ENCODE measurements at regions not wholly inside any gene's neighbourhood (a gene's known extent, or its start where the extent isn't known, plus 50 kb on each side); places are given as distances from the start of the nearest gene placed in this dataset.

- Histone ChIP-seq H4K20me1 (ENCODE audit: control insufficient read depth, extremely low read depth, insufficient read depth, low read length) (no peaks in the 10 kb centered on the region), H3K4me1 (ENCODE audit: control insufficient read depth, extremely low read depth, insufficient read depth, low read length) (peaks cover 11% of the 10 kb centered on the region), H3K27me3 (ENCODE audit: control insufficient read depth, insufficient read depth, low read length) (no peaks in the 10 kb centered on the region), H3K27ac (ENCODE audit: insufficient read depth, low read length) (no peak overlapping the region), H3K4me3 (replicated peaks in 1 of 4; ENCODE audit: control extremely low read depth in 1 of 4, insufficient read depth in 1 of 4, low read depth in 3 of 4, low read length in 4 of 4) (no peak overlapping the region), H3K4me2 (ENCODE audit: extremely low read depth, insufficient read depth, low read length) (no peak overlapping the region), H3K9me3 (ENCODE audit: control insufficient read depth, insufficient read depth, low read depth, low read length) (no peaks in the 10 kb centered on the region), H3K79me2 (ENCODE audit: control insufficient read depth, insufficient read depth, low read length) (no peaks in the 10 kb centered on the region), H3K36me3 (ENCODE audit: control insufficient read depth, insufficient read depth, low read length) (no peaks in the 10 kb centered on the region), H2AFZ (ENCODE audit: low read length) (no peak overlapping the region), H3K9ac (ENCODE audit: insufficient read depth, low read length) (no peak overlapping the region)
- DNase-seq (ENCODE audit: low read depth in 2 of 2) = no peak
- TF ChIP-seq CTCF (conservative IDR thresholded peaks at IDR 0.05 in 1 of 2, IDR thresholded peaks at IDR 0.05 in 1 of 2; ENCODE audit: low read depth in 1 of 2, low read length in 2 of 2) (no peak), EZH2 (IDR thresholded peaks at IDR 0.05; ENCODE audit: low read length, missing control alignments) (no peak)
These were observed 58.1 kb upstream of the KIF13A start for GRCh38 chr6:18045507-18045906.

- H2AFZ ChIP-seq (ENCODE audit: low read length) = no peak overlapping the region
- H4K20me1 ChIP-seq (ENCODE audit: control insufficient read depth, extremely low read depth, insufficient read depth, low read length) = no peaks in the 10 kb centered on the region
- no peaks in the 10 kb centered on the region for H3K36me3 ChIP-seq (ENCODE audit: control insufficient read depth, insufficient read depth, low read length)
- H3K4me3 ChIP-seq (replicated peaks in 1 of 4; ENCODE audit: control extremely low read depth in 1 of 4, insufficient read depth in 1 of 4, low read depth in 3 of 4, low read length in 4 of 4) = no peak overlapping the region
- H3K9me3 ChIP-seq (ENCODE audit: control insufficient read depth, insufficient read depth, low read depth, low read length) = no peaks in the 10 kb centered on the region
- H3K27me3 ChIP-seq (ENCODE audit: control insufficient read depth, insufficient read depth, low read length) = no peaks in the 10 kb centered on the region
- no peaks in the 10 kb centered on the region for H3K79me2 ChIP-seq (ENCODE audit: control insufficient read depth, insufficient read depth, low read length)
- H3K9ac ChIP-seq (ENCODE audit: insufficient read depth, low read length) = no peak overlapping the region
- peaks cover 11% of the 10 kb centered on the region for H3K4me1 ChIP-seq (ENCODE audit: control insufficient read depth, extremely low read depth, insufficient read depth, low read length)
- H3K27ac ChIP-seq (ENCODE audit: insufficient read depth, low read length) = no peak overlapping the region
- no peak overlapping the region for H3K4me2 ChIP-seq (ENCODE audit: extremely low read depth, insufficient read depth, low read length)
- TF ChIP-seq CTCF (conservative IDR thresholded peaks at IDR 0.05 in 1 of 2, IDR thresholded peaks at IDR 0.05 in 1 of 2; ENCODE audit: low read depth in 1 of 2, low read length in 2 of 2) = no peak
- TF ChIP-seq EZH2 (IDR thresholded peaks at IDR 0.05; ENCODE audit: low read length, missing control alignments) = no peak
- DNase-seq (ENCODE audit: low read depth in 2 of 2) = no peak
These were observed 56.8 kb upstream of the KIF13A start for GRCh38 chr6:18044108-18044783.

GRCh38 chr6:18042536-18043145, 55.2 kb upstream of the KIF13A start:
- H4K20me1 ChIP-seq (ENCODE audit: control insufficient read depth, extremely low read depth, insufficient read depth, low read length) = no peaks in the 10 kb centered on the region
- no peak for TF ChIP-seq EZH2 (IDR thresholded peaks at IDR 0.05; ENCODE audit: low read length, missing control alignments)
- no peak for TF ChIP-seq CTCF (conservative IDR thresholded peaks at IDR 0.05 in 1 of 2, IDR thresholded peaks at IDR 0.05 in 1 of 2; ENCODE audit: low read depth in 1 of 2, low read length in 2 of 2)
- H3K36me3 ChIP-seq (ENCODE audit: control insufficient read depth, insufficient read depth, low read length) = no peaks in the 10 kb centered on the region
- no peak overlapping the region for H3K9ac ChIP-seq (ENCODE audit: insufficient read depth, low read length)
- no peaks in the 10 kb centered on the region for H3K79me2 ChIP-seq (ENCODE audit: control insufficient read depth, insufficient read depth, low read length)
- peaks cover 11% of the 10 kb centered on the region for H3K4me1 ChIP-seq (ENCODE audit: control insufficient read depth, extremely low read depth, insufficient read depth, low read length)
- DNase-seq (ENCODE audit: low read depth in 2 of 2) = no peak
- H3K4me2 ChIP-seq (ENCODE audit: extremely low read depth, insufficient read depth, low read length) = peak overlapping the region; percentile 72
- no peak overlapping the region for H3K27ac ChIP-seq (ENCODE audit: insufficient read depth, low read length)
- H3K9me3 ChIP-seq (ENCODE audit: control insufficient read depth, insufficient read depth, low read depth, low read length) = no peaks in the 10 kb centered on the region
- H2AFZ ChIP-seq (ENCODE audit: low read length) = peak overlapping the region; percentile 86
- H3K27me3 ChIP-seq (ENCODE audit: control insufficient read depth, insufficient read depth, low read length) = no peaks in the 10 kb centered on the region
- H3K4me3 ChIP-seq (replicated peaks in 1 of 4; ENCODE audit: control extremely low read depth in 1 of 4, insufficient read depth in 1 of 4, low read depth in 3 of 4, low read length in 4 of 4) = no peak overlapping the region
